Gastrocnemius medialis (tissue), 4 donors: ENCODE measurements at regions not wholly inside any gene's neighbourhood (a gene's known extent, or its start where the extent isn't known, plus 50 kb on each side); places are given as distances from the start of the nearest gene placed in this dataset.

Experiments used
- ATAC-seq, 2 donors: fragments of 150-250 bp; one replicate each; pipeline ENCODE4 v1.9.1; 2016
- DNase-seq, 2 donors: peaks; one replicate each; pipeline ENCODE4 v3.0.0-alpha.2; 2019
- H3K27ac ChIP-seq, 4 donors: fragments of 200-600 bp; sonication (generic); 1 replicate in 1 of 4; 2 replicates in 3 of 4; pipeline ENCODE4 v1.5.1; 2016 to 2018; ENCODE audit warnings: mild to moderate bottlenecking in 2 of 4, moderate library complexity in 1 of 4
- H3K27me3 ChIP-seq, 3 donors: fragments of 200-600 bp; sonication (generic) in 2 of 3; 1 replicate in 1 of 3; 2 replicates in 2 of 3; pipeline versions ENCODE4 v1.5.1 to v1.6.0; 2016 to 2019; ENCODE audit warnings: mild to moderate bottlenecking in 1 of 3, moderate library complexity in 1 of 3
- H3K36me3 ChIP-seq, 2 donors: fragments of 200-600 bp; sonication (generic) in 1 of 2; one replicate each; pipeline ENCODE4 v1.5.1; 2017 to 2018
- H3K4me1 ChIP-seq, 2 donors: fragments of 200-600 bp; sonication (generic) in 1 of 2; one replicate each; pipeline ENCODE4 v1.5.1; 2016 to 2017; ENCODE audit warnings: mild to moderate bottlenecking in 2 of 2
- H3K4me3 ChIP-seq, 4 donors: fragments of 200-600 bp; sonication (generic) in 3 of 4; 1 replicate in 1 of 4; 2 replicates in 3 of 4; pipeline ENCODE4 v1.5.1; 2016 to 2019; ENCODE audit warnings: mild to moderate bottlenecking in 2 of 4
- H3K9me3 ChIP-seq, 3 donors: fragments of 200-600 bp; sonication (generic) in 2 of 3; 1 replicate in 1 of 3; 2 replicates in 2 of 3; pipeline ENCODE4 v1.5.1; 2016 to 2019
- POLR2A ChIP-seq, 2 donors: fragments of 450-650 bp; IDR thresholded peaks; one replicate each; pipeline ENCODE4 v1.6.1; 2017; ENCODE audit warnings: antibody characterized with exemption in 2 of 2, mild to moderate bottlenecking in 2 of 2, moderate library complexity in 2 of 2
- in situ Hi-C, 4 donors: fragments of 200-750 bp; cut with MboI; loops; one replicate each; pipeline versions ENCODE4 v1.15.0 to v1.8.0; 2017; ENCODE audit warnings: low sequenced_read_pairs in 4 of 4
- intact Hi-C: fragments of 100-400 bp; cut with DNase I; formaldehyde crosslinking; loops from one replicate; pipeline ENCODE4 v1.15.1; 2023; ENCODE audit warnings: low total_unique reads
- TF ChIP-seq, protein P1 (sequence below), 5 experiments: fragments of 450-650 bp in 3 of 5; fragments of 200-600 bp in 2 of 5; sonication (generic) in 2 of 5; IDR thresholded peaks in 4 of 5; conservative IDR thresholded peaks in 1 of 5; 1 replicate in 4 of 5; 2 replicates in 1 of 5; pipeline ENCODE4 v1.5.1; 2016 to 2019; ENCODE audit warnings: antibody characterized with exemption in 5 of 5, mild to moderate bottlenecking in 3 of 5, moderate library complexity in 3 of 5

DNA sequence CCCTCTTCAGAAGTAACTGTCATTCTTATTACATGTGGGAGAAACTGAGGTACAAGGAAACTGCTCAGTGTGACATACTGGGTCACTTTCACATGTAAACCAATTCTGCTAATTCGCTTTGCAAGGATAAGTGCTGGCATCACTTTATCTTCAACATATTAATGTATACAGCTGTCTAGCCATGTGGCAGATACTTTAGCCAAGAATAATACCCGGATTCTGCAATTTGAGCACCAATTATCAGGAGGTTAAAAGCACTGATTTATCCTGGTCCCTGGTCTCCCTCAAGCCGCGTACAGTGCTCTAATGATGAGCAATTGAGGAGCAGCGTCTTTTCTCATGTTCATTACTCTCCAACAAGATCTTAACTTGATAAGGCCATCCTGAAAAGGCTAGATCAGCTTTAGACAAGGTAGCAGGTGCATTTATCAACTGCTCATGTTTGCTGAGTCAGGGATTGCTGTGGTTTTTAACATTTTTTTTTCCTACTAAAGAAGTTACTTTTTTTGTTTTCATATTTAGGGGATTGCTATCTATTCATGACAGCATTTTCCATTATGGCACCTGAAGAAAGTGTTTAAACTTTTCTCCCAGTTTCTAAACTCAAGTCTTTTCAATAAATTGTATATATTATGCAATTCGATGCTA lies 1066.3 kb upstream of the MAP3K7 start:
- Histone ChIP-seq H3K4me3 (no peak overlapping the region), H3K36me3 (no peaks in the 10 kb centered on the region), H3K9me3 (no peaks in the 10 kb centered on the region), H3K4me1 (no peaks in the 10 kb centered on the region), H3K27me3 (no peaks in the 10 kb centered on the region), H3K27ac (no peak overlapping the region)
- DNase-seq, result no peak
- in situ Hi-C loops, result no loop called here
- no peak for ATAC-seq
- TF ChIP-seq POLR2A (IDR thresholded peaks at IDR 0.05), result no peak
- TF ChIP-seq, protein P1, sequence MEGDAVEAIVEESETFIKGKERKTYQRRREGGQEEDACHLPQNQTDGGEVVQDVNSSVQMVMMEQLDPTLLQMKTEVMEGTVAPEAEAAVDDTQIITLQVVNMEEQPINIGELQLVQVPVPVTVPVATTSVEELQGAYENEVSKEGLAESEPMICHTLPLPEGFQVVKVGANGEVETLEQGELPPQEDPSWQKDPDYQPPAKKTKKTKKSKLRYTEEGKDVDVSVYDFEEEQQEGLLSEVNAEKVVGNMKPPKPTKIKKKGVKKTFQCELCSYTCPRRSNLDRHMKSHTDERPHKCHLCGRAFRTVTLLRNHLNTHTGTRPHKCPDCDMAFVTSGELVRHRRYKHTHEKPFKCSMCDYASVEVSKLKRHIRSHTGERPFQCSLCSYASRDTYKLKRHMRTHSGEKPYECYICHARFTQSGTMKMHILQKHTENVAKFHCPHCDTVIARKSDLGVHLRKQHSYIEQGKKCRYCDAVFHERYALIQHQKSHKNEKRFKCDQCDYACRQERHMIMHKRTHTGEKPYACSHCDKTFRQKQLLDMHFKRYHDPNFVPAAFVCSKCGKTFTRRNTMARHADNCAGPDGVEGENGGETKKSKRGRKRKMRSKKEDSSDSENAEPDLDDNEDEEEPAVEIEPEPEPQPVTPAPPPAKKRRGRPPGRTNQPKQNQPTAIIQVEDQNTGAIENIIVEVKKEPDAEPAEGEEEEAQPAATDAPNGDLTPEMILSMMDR (IDR thresholded peaks at IDR 0.05 in 4 of 5, conservative IDR thresholded peaks at IDR 0.05 in 1 of 5), result no peak
- intact Hi-C loops, result no loop called here

DNA sequence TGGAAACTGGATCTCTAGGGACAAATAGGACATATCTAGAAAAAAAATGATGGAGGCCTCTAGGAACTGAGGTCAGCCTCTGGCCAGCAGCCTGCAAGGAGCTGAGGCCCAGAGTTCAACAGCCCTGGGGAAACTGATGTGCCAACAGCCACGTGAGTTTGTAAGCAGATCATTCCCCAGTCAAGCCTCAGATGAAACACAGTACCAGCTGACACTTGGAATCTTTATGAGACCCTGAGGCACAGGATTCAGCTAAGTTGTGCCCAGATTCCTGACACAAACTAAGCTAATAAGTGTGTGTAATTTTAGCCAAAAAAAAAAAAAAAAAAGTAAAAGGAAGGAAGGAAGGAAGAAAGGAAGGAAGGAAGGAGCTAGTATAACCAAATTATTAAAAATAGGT lies 1059.8 kb upstream of the MAP3K7 start:
- H3K27ac ChIP-seq, result no peak overlapping the region
- no peak for ATAC-seq
- TF ChIP-seq, protein P1 (IDR thresholded peaks at IDR 0.05 in 4 of 5, conservative IDR thresholded peaks at IDR 0.05 in 1 of 5), result no peak
- TF ChIP-seq POLR2A (IDR thresholded peaks at IDR 0.05), result no peak
- intact Hi-C loops, result no loop called here
- H3K36me3 ChIP-seq, result no peaks in the 10 kb centered on the region
- H3K27me3 ChIP-seq, result no peaks in the 10 kb centered on the region
- H3K9me3 ChIP-seq, result no peaks in the 10 kb centered on the region
- no peaks in the 10 kb centered on the region for H3K4me1 ChIP-seq
- H3K4me3 ChIP-seq, result no peak overlapping the region
- no peak for DNase-seq
- in situ Hi-C loops, result no loop called here

DNA sequence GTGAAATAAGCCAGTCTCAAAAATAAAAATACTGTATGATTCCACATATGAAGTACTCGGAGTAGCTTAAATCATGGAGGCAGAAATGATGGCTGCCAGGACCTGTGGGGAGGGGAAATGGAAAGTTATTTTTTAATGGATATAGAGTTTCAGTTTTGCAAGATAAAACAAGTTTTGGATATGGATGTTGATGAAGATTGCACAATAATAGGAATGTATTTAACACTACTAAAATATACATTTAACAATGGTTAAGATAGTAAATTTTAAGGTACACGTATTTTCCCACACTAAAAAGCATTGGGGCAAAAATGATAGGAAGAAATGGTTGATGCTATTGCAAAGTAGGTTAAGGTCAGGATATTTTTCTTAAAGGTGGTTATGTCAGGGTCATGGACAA lies 1058.9 kb upstream of the MAP3K7 start:
- in situ Hi-C loops, result no loop called here
- TF ChIP-seq, protein P1 (IDR thresholded peaks at IDR 0.05 in 4 of 5, conservative IDR thresholded peaks at IDR 0.05 in 1 of 5), result no peak
- TF ChIP-seq POLR2A (IDR thresholded peaks at IDR 0.05), result no peak
- Histone ChIP-seq H3K4me3 (no peak overlapping the region), H3K4me1 (no peaks in the 10 kb centered on the region), H3K27me3 (no peaks in the 10 kb centered on the region), H3K27ac (no peak overlapping the region), H3K9me3 (no peaks in the 10 kb centered on the region), H3K36me3 (no peaks in the 10 kb centered on the region)
- DNase-seq, result no peak
- no peak for ATAC-seq
- intact Hi-C loops, result no loop called here

DNA sequence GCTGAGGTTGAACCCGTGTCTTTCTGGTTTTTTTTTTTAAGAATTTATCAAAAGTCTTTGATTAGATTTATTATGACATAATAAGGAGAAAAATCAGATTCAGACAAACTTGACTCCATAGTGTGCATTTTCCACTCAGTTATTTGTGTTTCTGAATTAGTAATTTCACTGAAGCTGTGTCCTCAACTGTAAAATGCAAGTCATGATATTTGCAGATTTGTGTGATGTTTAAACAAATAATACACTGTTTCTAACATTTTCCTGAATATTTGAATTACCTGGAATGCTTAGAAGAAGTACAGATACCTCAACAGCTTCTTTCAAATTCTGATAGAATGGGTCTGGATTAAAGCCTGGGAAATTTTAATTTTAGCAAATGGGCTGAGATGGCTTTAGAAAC lies 1050.3 kb upstream of the MAP3K7 start:
- no peaks in the 10 kb centered on the region for H3K4me1 ChIP-seq
- TF ChIP-seq POLR2A (IDR thresholded peaks at IDR 0.05), result no peak
- TF ChIP-seq, protein P1 (IDR thresholded peaks at IDR 0.05 in 4 of 5, conservative IDR thresholded peaks at IDR 0.05 in 1 of 5), result no peak
- in situ Hi-C loops, result no loop called here
- ATAC-seq (no peak), DNase-seq (no peak)
- H3K27ac ChIP-seq, result no peak overlapping the region
- H3K9me3 ChIP-seq, result no peaks in the 10 kb centered on the region
- H3K27me3 ChIP-seq, result no peaks in the 10 kb centered on the region
- no peaks in the 10 kb centered on the region for H3K36me3 ChIP-seq
- intact Hi-C loops, result no loop called here
- H3K4me3 ChIP-seq, result no peak overlapping the region

DNA sequence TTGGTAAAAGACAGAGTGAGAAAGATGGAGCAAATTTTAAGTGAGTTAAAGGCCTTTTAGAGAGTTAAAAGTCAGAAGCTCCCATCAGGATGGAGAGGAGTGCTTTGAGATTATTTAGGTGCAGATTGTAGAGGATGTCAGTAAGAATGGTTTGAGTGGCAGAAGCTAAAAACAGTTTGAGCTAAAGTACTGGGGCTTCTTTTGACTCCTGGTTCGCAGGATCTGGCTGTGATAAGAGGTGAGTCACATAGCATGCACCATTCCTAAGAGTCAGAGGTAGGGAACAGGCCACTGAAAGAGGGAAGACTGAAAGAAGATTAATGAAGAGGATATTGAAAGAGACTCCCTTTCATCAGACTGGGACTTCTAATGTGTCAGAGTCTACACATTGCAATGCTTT lies 1047.9 kb upstream of the MAP3K7 start:
- Histone ChIP-seq H3K27ac (no peak overlapping the region), H3K4me1 (no peaks in the 10 kb centered on the region), H3K36me3 (no peaks in the 10 kb centered on the region), H3K4me3 (no peak overlapping the region), H3K9me3 (no peaks in the 10 kb centered on the region), H3K27me3 (no peaks in the 10 kb centered on the region)
- intact Hi-C loops (no loop called here), in situ Hi-C loops (no loop called here)
- DNase-seq (no peak), ATAC-seq (no peak)
- no peak for TF ChIP-seq POLR2A (IDR thresholded peaks at IDR 0.05)
- TF ChIP-seq, protein P1 (IDR thresholded peaks at IDR 0.05 in 4 of 5, conservative IDR thresholded peaks at IDR 0.05 in 1 of 5), result no peak
